HG03095 (cell line): ENCODE measurements at regions not wholly inside any gene's neighbourhood (a gene's known extent, or its start where the extent isn't known, plus 50 kb on each side); places are given as distances from the start of the nearest gene placed in this dataset.
"Not testable (repeated sequence)": the region's sequence is repeated elsewhere in the genome, so short reads cannot be mapped to it uniquely, and the experiment has no call there.

ENCODE experiments used
- ATAC-seq: cut with Tn5 transposase; IDR thresholded peaks from one replicate; pipeline ENCODE4 v1.9.1; 2021; ENCODE audit warnings: moderate library complexity; ENCODE audit not compliant: unreplicated experiment

- not testable (repeated sequence) for ATAC-seq
These were observed 214.3 kb upstream of the FSCB start for GRCh38 chr14:44721395-44721794.

- ATAC-seq = no peak
These were observed 213.6 kb upstream of the FSCB start for GRCh38 chr14:44720707-44721106.

- ATAC-seq = no peak
These were observed 205.1 kb upstream of the FSCB start for GRCh38 chr14:44712024-44712815.

- no peak for ATAC-seq
These were observed 194.6 kb upstream of the FSCB start for GRCh38 chr14:44701563-44702263.

GRCh38 chr14:44700694-44701093 lies 193.6 kb upstream of the FSCB start:
- no peak for ATAC-seq

GRCh38 chr14:44700184-44700583 lies 193.1 kb upstream of the FSCB start:
- no peak for ATAC-seq

- no peak for ATAC-seq
These were observed 192.3 kb upstream of the FSCB start for GRCh38 chr14:44699391-44699790.

- no peak for ATAC-seq
These were observed 162.4 kb upstream of the FSCB start for GRCh38 chr14:44669496-44669895.

GRCh38 chr14:44663136-44663535 lies 156.1 kb upstream of the FSCB start:
- ATAC-seq = no peak

- no peak for ATAC-seq
These were observed 155.3 kb upstream of the FSCB start for GRCh38 chr14:44662250-44662891.

GRCh38 chr14:44658389-44658696 lies 151.3 kb upstream of the FSCB start:
- ATAC-seq = no peak

- no peak for ATAC-seq
These were observed 150.8 kb upstream of the FSCB start for GRCh38 chr14:44657696-44658388.

- ATAC-seq = no peak
These were observed 150.1 kb upstream of the FSCB start for GRCh38 chr14:44657203-44657602.

GRCh38 chr14:44654591-44654990 lies 147.5 kb upstream of the FSCB start:
- no peak for ATAC-seq

- ATAC-seq = no peak
These were observed 146.6 kb upstream of the FSCB start for GRCh38 chr14:44653641-44654040.

- ATAC-seq = no peak
These were observed 145.6 kb upstream of the FSCB start for GRCh38 chr14:44652640-44653039.

- ATAC-seq = no peak
These were observed 142.0 kb upstream of the FSCB start for GRCh38 chr14:44649061-44649460.

- no peak for ATAC-seq
These were observed 133.3 kb upstream of the FSCB start for GRCh38 chr14:44640416-44640815.

- no peak for ATAC-seq
These were observed 132.8 kb upstream of the FSCB start for GRCh38 chr14:44639781-44640385.

GRCh38 chr14:44634692-44635091 lies 127.6 kb upstream of the FSCB start:
- ATAC-seq = no peak

GRCh38 chr14:44626423-44626822 lies 119.3 kb upstream of the FSCB start:
- ATAC-seq = no peak
